HepG2 (cell line): ENCODE measurements at regions not wholly inside any gene's neighbourhood (a gene's known extent, or its start where the extent isn't known, plus 50 kb on each side); places are given as distances from the start of the nearest gene placed in this dataset.

Experiments
- JUN ChIP-seq: sonication (generic); formaldehyde crosslinking; IDR thresholded peaks from 2 replicates; pipeline ENCODE4 v1.4.0; 2020; ENCODE audit warnings: mild to moderate bottlenecking, missing genetic modification reagents
- POLR2AphosphoS2 ChIP-seq: IDR thresholded peaks from 2 replicates; pipeline ENCODE4 v1.6.1; 2011; ENCODE audit warnings: low read depth, low read length, improper control_type of control experiment
- SMC3 ChIP-seq: IDR thresholded peaks from 2 replicates; pipeline ENCODE4 v1.6.1; 2011; ENCODE audit warnings: low read length, improper control_type of control experiment
- ZNF720 ChIP-seq: sonication (generic); formaldehyde crosslinking; IDR thresholded peaks from 2 replicates; pipeline ENCODE4 v1.4.0; 2020; ENCODE audit warnings: missing genetic modification reagents
- TF ChIP-seq, protein P1 (sequence below): sonication (generic); formaldehyde crosslinking; IDR thresholded peaks from 2 replicates; pipeline ENCODE4 v1.9.0; 2022; ENCODE audit warnings: low read depth, missing genetic modification reagents
- TF ChIP-seq, protein P2 (sequence below), 2 experiments: sonication (generic) in 1 of 2; formaldehyde crosslinking in 1 of 2; IDR thresholded peaks; 2 replicates each; pipeline versions ENCODE4 v1.4.0 to v1.6.1; 2018 to 2020; ENCODE audit warnings: missing genetic modification reagents in 2 of 2, borderline replicate concordance in 1 of 2, low read depth in 1 of 2, mild to moderate bottlenecking in 1 of 2, missing biosample characterization in 1 of 2
- TF ChIP-seq, protein P3 (sequence below): sonication (generic); formaldehyde crosslinking; IDR thresholded peaks from 2 replicates; pipeline ENCODE4 v1.5.0; 2020; ENCODE audit warnings: mild to moderate bottlenecking, missing genetic modification reagents, moderate library complexity

DNA sequence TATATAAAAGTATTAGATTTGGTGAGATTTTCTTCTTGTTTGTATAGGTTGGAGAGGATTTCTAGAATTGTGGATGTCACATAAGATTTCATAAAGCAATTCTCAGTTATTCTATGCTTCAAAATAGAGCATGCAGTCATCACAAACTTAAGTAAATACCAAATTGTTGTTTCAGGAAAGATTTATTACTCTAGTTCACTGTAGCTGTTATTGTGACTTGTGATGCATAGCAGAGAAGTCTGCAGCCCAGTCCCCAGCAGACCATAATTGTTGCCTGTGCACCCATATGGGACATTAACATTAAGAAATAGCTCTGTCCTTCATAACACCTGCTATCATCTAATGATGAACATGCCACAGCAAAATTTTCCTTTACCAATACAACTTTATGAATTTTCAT lies 228.0 kb upstream of the FAM83B start:
- no peak for TF ChIP-seq SMC3
- TF ChIP-seq, protein P1, sequence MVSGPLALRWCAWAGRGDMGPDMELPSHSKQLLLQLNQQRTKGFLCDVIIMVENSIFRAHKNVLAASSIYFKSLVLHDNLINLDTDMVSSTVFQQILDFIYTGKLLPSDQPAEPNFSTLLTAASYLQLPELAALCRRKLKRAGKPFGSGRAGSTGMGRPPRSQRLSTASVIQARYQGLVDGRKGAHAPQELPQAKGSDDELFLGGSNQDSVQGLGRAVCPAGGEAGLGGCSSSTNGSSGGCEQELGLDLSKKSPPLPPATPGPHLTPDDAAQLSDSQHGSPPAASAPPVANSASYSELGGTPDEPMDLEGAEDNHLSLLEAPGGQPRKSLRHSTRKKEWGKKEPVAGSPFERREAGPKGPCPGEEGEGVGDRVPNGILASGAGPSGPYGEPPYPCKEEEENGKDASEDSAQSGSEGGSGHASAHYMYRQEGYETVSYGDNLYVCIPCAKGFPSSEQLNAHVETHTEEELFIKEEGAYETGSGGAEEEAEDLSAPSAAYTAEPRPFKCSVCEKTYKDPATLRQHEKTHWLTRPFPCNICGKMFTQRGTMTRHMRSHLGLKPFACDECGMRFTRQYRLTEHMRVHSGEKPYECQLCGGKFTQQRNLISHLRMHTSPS = no peak
- TF ChIP-seq, protein P2, sequence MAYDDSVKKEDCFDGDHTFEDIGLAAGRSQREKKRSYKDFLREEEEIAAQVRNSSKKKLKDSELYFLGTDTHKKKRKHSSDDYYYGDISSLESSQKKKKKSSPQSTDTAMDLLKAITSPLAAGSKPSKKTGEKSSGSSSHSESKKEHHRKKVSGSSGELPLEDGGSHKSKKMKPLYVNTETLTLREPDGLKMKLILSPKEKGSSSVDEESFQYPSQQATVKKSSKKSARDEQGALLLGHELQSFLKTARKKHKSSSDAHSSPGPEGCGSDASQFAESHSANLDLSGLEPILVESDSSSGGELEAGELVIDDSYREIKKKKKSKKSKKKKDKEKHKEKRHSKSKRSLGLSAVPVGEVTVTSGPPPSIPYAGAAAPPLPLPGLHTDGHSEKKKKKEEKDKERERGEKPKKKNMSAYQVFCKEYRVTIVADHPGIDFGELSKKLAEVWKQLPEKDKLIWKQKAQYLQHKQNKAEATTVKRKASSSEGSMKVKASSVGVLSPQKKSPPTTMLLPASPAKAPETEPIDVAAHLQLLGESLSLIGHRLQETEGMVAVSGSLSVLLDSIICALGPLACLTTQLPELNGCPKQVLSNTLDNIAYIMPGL (CRISPR knock-in tag; IDR thresholded peaks at IDR 0.05; ENCODE audit: borderline replicate concordance in 1 of 2, low read depth in 1 of 2) = no peak
- TF ChIP-seq JUN (CRISPR knock-in tag) = no peak
- TF ChIP-seq, protein P3, sequence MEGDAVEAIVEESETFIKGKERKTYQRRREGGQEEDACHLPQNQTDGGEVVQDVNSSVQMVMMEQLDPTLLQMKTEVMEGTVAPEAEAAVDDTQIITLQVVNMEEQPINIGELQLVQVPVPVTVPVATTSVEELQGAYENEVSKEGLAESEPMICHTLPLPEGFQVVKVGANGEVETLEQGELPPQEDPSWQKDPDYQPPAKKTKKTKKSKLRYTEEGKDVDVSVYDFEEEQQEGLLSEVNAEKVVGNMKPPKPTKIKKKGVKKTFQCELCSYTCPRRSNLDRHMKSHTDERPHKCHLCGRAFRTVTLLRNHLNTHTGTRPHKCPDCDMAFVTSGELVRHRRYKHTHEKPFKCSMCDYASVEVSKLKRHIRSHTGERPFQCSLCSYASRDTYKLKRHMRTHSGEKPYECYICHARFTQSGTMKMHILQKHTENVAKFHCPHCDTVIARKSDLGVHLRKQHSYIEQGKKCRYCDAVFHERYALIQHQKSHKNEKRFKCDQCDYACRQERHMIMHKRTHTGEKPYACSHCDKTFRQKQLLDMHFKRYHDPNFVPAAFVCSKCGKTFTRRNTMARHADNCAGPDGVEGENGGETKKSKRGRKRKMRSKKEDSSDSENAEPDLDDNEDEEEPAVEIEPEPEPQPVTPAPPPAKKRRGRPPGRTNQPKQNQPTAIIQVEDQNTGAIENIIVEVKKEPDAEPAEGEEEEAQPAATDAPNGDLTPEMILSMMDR (CRISPR knock-in tag) = no peak
- TF ChIP-seq ZNF720 = no peak
- no peak for TF ChIP-seq POLR2AphosphoS2
